NCI-H82 (cell line): ENCODE measurements at regions not wholly inside any gene's neighbourhood (a gene's known extent, or its start where the extent isn't known, plus 50 kb on each side); places are given as distances from the start of the nearest gene placed in this dataset.
"Not testable (repeated sequence)": the region's sequence is repeated elsewhere in the genome, so short reads cannot be mapped to it uniquely, and the experiment has no call there.

Experiments
- DNase-seq: peaks from one replicate; lab custom pipeline; 2025; lab: John Stamatoyannopoulos, UW

GRCh38 chr2:120626566-120626965 lies 109.1 kb upstream of the GLI2 start:
- DNase-seq: no peak

GRCh38 chr2:120628248-120628647 lies 107.4 kb upstream of the GLI2 start:
- DNase-seq: no peak

GRCh38 chr2:120629241-120629895 lies 106.3 kb upstream of the GLI2 start:
- DNase-seq: no peak

- no peak for DNase-seq
Observed at GRCh38 chr2:120630031-120630701, 105.5 kb upstream of the GLI2 start.

GRCh38 chr2:120631236-120631635 lies 104.4 kb upstream of the GLI2 start:
- DNase-seq: no peak

- no peak for DNase-seq
Observed at GRCh38 chr2:120631724-120632123, 103.9 kb upstream of the GLI2 start.

GRCh38 chr2:120632796-120633646 lies 102.6 kb upstream of the GLI2 start:
- DNase-seq: no peak

- DNase-seq: no peak
Observed at GRCh38 chr2:120634533-120634932, 101.1 kb upstream of the GLI2 start.

- DNase-seq: no peak
Observed at GRCh38 chr2:120635146-120635545, 100.5 kb upstream of the GLI2 start.

- no peak for DNase-seq
Observed at GRCh38 chr2:120637847-120638246, 97.8 kb upstream of the GLI2 start.

GRCh38 chr2:120638450-120638849 lies 97.2 kb upstream of the GLI2 start:
- no peak for DNase-seq

GRCh38 chr2:120641366-120641771 lies 94.3 kb upstream of the GLI2 start:
- no peak for DNase-seq

GRCh38 chr2:120642646-120643045 lies 93.0 kb upstream of the GLI2 start:
- no peak for DNase-seq

- DNase-seq: no peak
Observed at GRCh38 chr2:120646994-120647393, 88.7 kb upstream of the GLI2 start.

GRCh38 chr2:120647487-120647886 lies 88.2 kb upstream of the GLI2 start:
- DNase-seq: no peak

GRCh38 chr2:120649381-120649780 lies 86.3 kb upstream of the GLI2 start:
- not testable (repeated sequence) for DNase-seq

- no peak for DNase-seq
Observed at GRCh38 chr2:120650022-120650644, 85.5 kb upstream of the GLI2 start.

- no peak for DNase-seq
Observed at GRCh38 chr2:120651818-120652217, 83.8 kb upstream of the GLI2 start.

GRCh38 chr2:120653046-120653445 lies 82.6 kb upstream of the GLI2 start:
- DNase-seq: no peak

GRCh38 chr2:120653871-120654270 lies 81.8 kb upstream of the GLI2 start:
- no peak for DNase-seq

GRCh38 chr2:120654381-120655134 lies 81.1 kb upstream of the GLI2 start:
- no peak for DNase-seq
